ENCODE measurements at regions not wholly inside any gene's neighbourhood (a gene's known extent, or its start where the extent isn't known, plus 50 kb on each side); places are given as distances from the start of the nearest gene placed in this dataset.

DNA sequence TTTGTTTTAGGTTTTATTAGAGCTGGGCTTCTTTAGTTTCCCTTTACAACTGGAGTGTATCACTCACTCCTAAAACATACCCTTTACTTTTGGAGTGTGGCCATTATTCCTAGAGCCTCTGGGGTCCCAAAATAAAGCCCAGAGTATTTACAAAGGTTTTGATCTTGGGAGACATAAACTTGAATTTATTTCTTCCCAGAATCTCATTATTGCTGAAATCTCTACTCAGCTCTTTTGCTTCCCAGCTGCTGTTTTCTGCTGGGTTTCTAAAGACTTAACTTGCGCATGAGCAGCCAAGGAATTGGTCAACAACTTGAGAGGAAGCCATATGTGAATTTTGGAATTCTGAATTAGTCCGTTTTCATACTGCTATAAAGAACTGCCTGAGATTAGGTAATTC, 94.5 kb upstream of the NRSN1 start:
- DNase-seq (ENCODE audit: low spot score), result no peak

DNA sequence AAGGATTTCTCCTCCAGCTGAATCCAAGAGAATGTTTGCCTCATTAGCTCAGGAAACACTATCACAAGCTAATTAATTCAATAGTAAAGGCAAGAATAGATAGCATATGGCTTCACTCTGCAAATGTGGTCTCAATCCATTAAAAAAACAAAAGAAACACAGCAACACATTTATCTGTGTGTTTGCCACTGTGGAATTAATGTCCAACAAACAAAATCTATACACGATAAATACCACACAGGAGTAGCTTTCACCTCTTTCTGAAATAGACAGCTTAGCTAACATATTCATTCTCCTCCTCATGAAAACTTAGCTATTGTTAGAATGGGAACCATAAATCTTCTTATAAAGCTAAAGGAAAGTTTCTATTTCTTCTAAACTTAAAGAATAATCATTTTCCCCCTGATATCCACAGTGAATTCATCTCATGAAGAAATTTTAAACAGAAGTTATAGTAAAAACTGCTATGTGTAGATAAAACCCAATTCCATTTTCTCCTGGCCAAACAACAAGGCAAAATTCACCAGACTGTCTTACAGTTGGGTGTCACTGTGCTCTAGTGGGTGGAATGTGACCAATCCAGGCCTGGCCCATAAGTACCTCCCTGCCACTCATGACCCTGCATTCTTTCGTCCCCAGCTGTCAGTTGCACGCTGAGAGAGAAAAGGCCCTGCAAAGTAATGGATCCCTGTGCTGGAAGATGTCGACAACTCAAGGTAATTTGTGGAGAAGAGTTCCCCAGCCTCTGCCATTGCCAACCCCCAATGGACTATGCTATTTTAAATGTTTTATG, 92.9 kb upstream of the NRSN1 start:
- no peak for DNase-seq (ENCODE audit: low spot score)

DNA sequence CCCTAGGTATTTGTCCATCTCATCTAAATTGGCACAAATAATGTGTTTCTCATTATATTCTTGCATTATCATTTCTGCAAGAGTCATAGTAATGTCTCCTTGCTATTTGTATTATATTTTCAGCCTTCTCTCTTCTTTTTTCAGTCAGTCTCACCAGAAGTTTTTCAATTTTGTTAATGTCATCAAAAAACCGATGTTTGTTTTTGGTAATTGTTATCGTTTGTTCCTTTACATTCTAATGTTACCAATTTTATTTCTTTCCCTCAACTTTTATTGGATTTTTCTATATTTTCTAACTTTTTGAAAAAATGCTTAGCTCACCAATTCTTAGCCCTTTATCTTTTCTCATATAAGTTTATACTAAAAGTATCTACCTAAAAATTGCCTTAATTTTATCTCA, 82.2 kb upstream of the NRSN1 start:
- DNase-seq (ENCODE audit: low spot score), result no peak

DNA sequence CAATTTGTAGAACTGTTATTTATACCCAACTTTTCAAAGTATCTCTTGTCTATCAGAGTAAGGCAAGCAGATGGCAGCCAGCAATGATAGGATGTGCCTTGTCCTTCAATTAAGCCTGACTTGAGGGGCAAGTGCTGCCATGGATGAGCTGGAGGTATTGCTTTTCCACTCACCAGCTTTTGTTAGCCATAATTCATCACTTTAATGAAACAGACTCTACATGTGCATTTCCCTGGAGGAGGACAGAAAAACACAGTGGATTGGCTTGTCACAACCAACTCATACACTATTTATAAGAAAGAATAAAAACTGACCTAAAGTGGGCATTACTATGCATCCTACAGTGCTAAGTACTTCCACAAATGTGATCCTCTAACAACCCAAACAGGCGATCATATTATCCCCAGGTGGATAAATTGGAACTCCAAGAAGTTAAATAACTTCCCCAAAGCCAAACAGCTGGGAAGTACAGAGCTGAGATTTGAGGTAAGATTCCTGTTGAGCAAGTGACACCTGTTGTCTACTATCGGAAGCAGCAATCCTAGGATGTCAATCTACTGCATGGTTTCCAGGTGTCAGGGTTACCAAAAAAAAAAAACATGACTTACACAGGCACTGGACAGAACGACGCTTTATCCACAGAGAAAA, 73.9 kb upstream of the NRSN1 start:
- no peak for DNase-seq (ENCODE audit: low spot score)

DNA sequence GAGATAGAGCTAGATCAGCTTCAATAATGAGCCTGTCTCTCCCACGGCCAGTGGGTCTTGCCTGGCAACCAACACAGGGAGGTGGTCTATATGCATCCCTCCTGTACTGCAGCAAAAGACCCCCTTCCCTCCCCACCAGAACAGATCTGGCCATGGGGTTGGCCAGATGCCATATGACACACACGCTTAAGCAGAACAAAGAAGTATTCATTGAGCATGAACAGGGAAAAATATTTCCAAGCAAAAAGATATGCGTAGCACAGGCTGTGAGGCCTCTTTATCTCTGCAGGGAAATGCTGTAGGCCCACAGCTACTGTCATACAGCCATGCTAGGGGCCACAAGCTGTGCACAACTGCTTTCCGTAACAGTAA, 73.4 kb upstream of the NRSN1 start:
- DNase-seq (ENCODE audit: low spot score), result no peak

DNA sequence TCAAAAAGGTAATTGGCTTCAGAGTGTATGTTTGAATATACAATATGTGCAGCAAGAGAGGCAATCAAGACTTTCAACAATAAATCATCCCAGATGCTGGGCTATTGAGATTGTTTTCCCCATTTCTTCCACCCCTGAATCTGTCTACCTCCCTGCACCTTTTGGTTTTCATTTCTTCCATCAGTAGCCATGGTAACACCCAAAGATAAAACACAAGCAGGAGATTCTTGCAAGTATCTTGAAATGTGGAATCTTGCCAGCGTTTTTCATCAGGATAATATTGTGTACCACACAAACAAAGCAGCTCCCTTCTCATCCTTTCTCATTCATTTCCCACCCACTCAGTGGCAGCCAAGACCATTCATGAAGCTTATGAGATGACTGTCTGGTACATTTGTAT, 73.0 kb upstream of the NRSN1 start:
- no peak for DNase-seq (ENCODE audit: low spot score)

DNA sequence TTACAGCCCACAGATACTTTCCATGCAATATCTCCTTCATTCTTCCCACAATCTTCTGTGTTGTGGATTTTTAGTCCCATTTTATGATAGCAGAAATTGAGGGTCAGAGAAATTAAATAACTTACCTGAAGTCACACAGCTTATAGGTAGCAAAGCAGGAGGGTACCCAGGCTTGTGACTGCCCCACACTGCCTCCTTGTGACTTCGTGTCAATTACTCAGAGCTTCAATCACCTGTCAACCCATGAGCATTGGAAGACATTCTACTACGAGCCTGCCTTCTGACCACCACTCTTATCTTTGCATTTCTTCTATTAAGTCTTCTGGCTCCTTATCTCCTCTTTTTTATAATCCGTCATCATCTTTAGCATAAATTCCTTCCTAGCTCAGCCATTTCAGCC, 71.6 kb upstream of the NRSN1 start:
- no peak for DNase-seq (ENCODE audit: low spot score)

DNA sequence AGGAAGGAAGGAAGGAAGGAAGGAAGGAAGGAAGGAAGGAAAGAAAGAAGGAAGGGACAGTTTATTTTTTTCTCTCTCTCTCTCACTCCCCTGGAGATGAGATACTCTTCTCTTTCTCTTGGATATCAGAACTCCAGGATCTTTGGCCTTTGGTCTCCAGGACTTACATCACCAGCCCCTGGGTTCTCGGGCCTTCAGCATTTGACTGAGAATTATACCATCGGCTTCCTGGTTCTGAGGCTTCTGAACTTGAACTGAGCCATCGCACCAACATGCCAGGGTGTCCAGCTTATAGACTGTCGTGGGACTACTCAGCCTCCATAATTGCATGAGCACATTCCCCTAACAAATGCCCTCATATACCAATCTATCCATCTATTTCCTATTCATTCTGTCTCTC, 69.4 kb upstream of the NRSN1 start:
- no peak for DNase-seq (ENCODE audit: low spot score)

DNA sequence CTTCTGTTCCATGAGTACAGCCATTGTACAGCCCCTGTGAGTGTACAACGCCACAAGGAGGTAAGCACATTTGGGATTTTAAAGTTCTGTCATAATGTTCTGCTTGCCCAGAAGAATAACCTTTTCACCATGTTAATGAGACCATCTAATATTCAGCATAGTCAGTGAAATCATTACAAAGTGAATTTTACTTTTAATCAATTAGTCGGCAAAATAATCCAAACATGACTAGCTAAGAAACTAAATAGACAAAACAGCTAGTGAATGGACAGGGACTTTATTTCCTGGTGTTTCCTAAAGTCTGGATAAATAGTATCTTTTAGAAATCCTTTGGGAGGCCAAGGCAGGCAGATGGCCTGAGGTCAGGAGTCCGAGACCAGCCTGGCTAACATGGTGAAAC, 69.0 kb upstream of the NRSN1 start:
- DNase-seq (ENCODE audit: low spot score), result no peak

DNA sequence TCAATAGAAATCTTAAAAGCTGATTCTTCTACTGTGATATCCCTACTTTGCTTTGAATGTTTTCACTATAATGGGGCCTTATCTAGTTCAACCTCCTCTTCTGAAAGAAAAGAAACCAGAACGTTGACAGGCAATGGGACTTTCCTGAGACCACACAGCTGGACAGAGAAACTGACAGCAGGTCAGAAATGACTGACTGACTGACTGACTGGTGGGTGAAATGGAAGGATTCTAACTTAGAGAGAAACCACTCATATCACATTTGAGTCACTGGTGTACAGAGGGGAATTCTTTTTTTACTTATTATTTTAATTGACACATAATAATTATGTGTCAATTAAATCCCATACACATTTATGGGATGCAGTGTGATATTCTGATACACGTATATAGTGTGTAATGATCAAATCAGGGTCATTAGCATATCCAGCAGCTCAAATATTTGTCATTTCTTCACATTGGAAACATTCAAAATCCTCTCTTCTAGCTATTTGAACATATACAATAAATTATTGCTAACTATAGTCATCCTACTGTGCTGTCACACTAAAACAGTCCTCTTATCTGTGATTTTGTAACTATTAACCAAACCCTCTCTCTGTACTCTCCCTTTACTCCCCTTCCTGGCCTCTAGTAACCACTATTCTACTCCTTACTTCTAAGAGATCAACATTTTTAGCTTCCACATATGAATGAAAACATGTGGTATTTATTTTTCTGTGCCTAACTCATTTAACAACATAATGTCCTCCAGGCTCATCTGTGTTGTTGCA, 64.8 kb upstream of the NRSN1 start:
- DNase-seq (ENCODE audit: low spot score), result no peak

DNA sequence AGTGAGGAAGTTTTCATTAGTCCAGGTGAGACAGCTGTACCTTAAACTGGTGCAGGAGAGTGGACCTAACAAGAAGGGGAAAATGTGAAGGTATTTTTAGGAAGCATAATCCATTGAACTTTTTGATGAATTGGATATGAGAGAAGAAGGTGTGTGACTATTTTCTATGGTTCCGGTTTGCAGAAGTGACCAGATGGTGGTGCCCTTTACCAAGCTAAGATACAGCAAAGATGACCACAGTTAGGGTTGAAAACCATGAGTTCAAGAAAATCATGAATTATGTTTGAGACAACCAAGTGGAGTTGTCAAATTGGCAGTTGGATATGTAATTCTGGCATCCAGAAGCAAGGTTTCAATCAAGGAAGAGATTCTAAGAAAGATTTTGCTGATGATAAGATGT, 61.9 kb upstream of the NRSN1 start:
- DNase-seq (ENCODE audit: low spot score), result no peak

DNA sequence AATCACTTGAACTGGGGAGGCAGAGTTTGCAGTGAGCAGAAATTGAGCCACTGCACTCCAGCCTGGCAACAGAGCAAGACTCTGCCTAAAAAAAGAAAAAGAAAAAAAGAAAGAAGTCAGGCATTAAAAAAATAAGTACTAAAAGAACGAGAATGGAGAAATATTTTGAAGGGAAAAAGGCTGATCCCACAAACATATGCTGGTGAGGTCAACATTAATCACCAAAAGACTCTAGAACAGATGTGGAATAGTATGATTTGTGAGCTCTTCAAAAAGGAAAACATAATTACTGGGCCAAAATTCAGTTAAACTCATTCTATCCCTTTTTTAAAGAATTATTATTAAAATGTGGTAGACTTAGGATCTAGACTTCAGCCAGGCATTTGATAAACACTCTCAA, 61.2 kb upstream of the NRSN1 start:
- DNase-seq (ENCODE audit: low spot score), result no peak

DNA sequence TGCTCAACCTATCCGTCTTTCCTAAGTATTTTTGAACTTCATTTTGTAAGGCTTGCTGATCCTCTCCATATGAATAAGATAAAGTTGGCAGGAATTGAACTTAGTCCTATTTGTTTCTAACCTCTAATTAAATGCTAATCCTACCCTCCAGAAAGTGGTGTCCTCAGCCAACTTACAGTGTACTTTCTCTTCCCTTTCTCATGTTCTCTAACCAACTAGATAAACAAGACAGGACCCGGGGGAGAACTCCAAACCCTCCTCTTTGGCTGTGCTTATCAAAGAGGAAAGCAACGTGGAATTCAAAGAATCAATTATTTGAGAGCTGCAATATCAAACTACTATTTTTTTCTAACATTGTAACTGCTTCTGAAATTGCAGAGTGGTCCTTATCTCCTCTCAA, 56.5 kb upstream of the NRSN1 start:
- DNase-seq (ENCODE audit: low spot score), result no peak

DNA sequence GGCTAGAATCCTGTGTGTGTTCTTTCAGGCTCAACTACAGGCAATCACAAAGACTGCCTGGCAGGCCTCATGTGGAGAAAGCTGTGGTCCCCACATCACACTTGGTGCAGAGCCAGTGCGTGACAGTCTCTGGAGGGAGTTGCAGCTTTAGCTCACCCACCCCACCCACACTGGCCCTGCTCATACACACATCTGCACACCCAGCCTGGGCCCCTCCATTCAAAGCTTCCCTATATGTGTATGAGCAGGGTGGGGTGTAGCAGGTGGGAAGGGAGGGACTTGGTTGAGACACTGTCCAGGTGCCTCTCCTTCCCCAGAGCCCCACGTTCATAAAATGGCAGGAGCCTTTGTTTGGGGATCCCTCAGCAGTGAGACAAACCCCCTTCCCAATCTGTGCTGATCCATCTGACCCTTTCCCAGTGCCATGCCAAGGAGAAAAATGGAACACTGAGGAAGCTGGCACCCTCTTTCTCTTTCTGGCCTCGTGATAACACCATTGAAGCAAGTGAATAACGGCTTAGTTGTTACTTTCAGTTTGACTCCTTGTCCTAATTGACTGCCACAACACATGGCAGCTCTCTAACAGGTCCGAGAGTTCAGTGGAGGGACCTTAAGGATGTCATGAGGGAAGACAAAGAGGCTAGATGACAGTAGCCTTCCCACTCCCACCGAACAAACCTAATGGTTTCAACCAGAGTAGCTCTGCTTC, 53.8 kb upstream of the NRSN1 start:
- no peak for DNase-seq (ENCODE audit: low spot score)

DNA sequence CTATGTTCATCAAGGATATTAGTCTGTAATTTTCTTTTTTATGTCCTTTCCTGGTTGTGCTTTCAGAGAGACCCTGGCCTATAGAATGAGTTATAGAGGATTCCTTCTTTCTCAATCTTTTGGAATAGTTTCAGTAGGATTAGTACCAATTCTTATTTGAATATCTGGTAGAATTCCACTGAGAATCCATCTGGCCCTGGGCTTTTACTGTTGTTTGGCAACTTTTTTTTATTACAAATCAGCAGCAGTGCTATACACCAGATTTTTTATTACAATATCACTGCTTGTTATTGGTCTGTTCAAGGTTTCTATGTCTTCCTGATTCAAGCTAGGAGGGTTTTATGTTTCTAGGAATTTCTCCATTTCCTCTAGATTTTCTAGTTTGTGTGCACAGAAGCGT, 50.0 kb upstream of the NRSN1 start:
- no peak for DNase-seq (ENCODE audit: low spot score)
